ENCODE measurements at regions not wholly inside any gene's neighbourhood (a gene's known extent, or its start where the extent isn't known, plus 50 kb on each side); places are given as distances from the start of the nearest gene placed in this dataset.

DNA sequence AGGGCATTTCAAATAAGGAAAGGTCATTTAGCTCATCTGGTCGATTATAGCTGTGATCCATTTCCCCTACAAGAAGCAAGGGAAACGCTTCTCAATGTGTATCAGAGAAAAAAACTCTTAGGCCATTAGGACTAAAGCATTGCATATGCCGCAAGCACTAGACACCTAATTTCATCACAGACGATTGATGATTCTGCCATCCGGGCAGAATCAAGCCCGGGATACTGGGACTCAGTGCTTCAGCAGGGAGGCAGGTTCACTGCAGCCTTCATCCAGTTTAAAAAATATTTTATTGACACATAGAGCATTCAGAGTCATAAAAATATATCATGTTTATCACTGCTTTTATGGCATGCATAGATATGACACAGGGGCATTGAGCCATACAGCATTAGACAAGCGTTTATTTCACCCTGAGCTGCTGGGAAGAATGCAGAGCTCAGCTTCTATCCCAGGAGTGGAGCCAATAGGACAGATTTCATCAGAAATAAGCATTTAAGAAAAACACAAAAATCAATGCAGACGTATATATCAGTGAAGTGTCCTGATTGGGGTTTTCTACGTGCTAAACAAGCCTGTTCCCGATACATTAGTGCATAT, 806.9 kb downstream of the GALC start:
- intact Hi-C loops (cut with DNase I) = no loop called here

DNA sequence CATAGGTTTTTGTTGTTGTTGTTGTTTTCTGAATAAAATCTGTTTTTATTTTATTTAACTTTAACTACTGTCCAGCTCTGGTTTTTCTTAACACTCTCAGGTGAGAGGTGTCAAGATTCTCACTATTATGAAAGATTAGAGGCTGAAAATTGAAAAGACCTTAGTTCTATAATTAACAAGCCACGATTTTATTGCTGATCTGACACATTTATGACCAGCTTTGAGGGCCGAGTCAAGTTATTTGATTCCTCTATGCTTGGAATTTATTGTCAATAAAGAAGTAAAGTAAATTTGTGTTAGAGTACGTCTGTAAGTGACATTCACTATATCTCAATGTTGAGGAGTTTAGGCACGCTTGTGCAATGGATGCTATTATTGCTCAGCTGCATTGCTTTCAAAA, 808.8 kb downstream of the GALC start:
- no peak overlapping the region for H3K27ac ChIP-seq
- no peaks in the 10 kb centered on the region for H3K36me3 ChIP-seq
- H3K9ac ChIP-seq (ENCODE audit: low read depth in 2 of 2, low read length in 2 of 2) = no peak overlapping the region
- H3K4me3 ChIP-seq = no peak overlapping the region
- no peaks in the 10 kb centered on the region for H3K27me3 ChIP-seq
- no peak for DNase-seq
- TF ChIP-seq, protein P1, sequence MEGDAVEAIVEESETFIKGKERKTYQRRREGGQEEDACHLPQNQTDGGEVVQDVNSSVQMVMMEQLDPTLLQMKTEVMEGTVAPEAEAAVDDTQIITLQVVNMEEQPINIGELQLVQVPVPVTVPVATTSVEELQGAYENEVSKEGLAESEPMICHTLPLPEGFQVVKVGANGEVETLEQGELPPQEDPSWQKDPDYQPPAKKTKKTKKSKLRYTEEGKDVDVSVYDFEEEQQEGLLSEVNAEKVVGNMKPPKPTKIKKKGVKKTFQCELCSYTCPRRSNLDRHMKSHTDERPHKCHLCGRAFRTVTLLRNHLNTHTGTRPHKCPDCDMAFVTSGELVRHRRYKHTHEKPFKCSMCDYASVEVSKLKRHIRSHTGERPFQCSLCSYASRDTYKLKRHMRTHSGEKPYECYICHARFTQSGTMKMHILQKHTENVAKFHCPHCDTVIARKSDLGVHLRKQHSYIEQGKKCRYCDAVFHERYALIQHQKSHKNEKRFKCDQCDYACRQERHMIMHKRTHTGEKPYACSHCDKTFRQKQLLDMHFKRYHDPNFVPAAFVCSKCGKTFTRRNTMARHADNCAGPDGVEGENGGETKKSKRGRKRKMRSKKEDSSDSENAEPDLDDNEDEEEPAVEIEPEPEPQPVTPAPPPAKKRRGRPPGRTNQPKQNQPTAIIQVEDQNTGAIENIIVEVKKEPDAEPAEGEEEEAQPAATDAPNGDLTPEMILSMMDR (IDR thresholded peaks at IDR 0.05) = no peak
- no peaks in the 10 kb centered on the region for H3K4me1 ChIP-seq
- H3K9me3 ChIP-seq = no peaks in the 10 kb centered on the region
- intact Hi-C loops (cut with DNase I) = no loop called here

More for the DNA sequence above, 806.9 kb downstream of the GALC start:
- Histone ChIP-seq H3K27me3 (no peaks in the 10 kb centered on the region), H3K4me3 (no peak overlapping the region), H3K9ac (ENCODE audit: low read depth in 2 of 2, low read length in 2 of 2) (no peak overlapping the region), H3K27ac (no peak overlapping the region), H3K36me3 (no peaks in the 10 kb centered on the region), H3K4me1 (no peaks in the 10 kb centered on the region), H3K9me3 (no peaks in the 10 kb centered on the region)
- TF ChIP-seq, protein P1 (IDR thresholded peaks at IDR 0.05) = no peak
- no peak for DNase-seq

DNA sequence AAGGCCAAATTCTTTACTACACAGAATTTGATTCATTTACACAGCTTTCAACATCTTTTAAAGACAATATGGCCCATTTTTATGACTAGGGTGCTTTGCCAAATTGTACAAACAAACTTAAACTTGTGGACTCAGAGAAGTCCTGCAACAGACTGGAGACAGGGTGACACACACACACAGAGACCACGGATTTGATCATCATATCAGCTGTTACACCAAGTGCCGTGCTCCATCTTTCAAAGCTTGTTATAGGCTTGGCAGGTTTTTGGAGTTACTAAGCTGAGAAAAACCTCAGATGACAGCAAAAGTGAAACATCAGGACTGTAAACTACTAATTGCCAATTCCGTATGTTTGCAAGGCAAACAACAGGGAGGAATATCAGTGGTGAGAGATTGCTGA, 811.7 kb downstream of the GALC start:
- no peak overlapping the region for H3K4me3 ChIP-seq
- TF ChIP-seq, protein P1 (IDR thresholded peaks at IDR 0.05) = no peak
- H3K9ac ChIP-seq (ENCODE audit: low read depth in 2 of 2, low read length in 2 of 2) = no peak overlapping the region
- H3K9me3 ChIP-seq = no peaks in the 10 kb centered on the region
- intact Hi-C loops (cut with DNase I) = no loop called here
- no peaks in the 10 kb centered on the region for H3K4me1 ChIP-seq
- no peak for DNase-seq
- H3K27ac ChIP-seq = no peak overlapping the region
- no peaks in the 10 kb centered on the region for H3K27me3 ChIP-seq
- no peaks in the 10 kb centered on the region for H3K36me3 ChIP-seq

- H3K4me3 ChIP-seq = no peak overlapping the region
- H3K4me1 ChIP-seq = no peaks in the 10 kb centered on the region
- no peaks in the 10 kb centered on the region for H3K36me3 ChIP-seq
- no peaks in the 10 kb centered on the region for H3K27me3 ChIP-seq
- intact Hi-C loops (cut with DNase I) = no loop called here
- TF ChIP-seq, protein P1 (IDR thresholded peaks at IDR 0.05) = no peak
- H3K9ac ChIP-seq (ENCODE audit: low read depth in 2 of 2, low read length in 2 of 2) = no peak overlapping the region
- no peak for DNase-seq
- no peaks in the 10 kb centered on the region for H3K9me3 ChIP-seq
- no peak overlapping the region for H3K27ac ChIP-seq
These were observed 813.0 kb downstream of the GALC start for GRCh38 chr14:87179936-87180335.

- intact Hi-C loops (cut with DNase I) = no loop called here
- Histone ChIP-seq H3K4me1 (no peaks in the 10 kb centered on the region), H3K9me3 (no peaks in the 10 kb centered on the region), H3K9ac (ENCODE audit: low read depth in 2 of 2, low read length in 2 of 2) (no peak overlapping the region), H3K27ac (no peak overlapping the region), H3K27me3 (no peaks in the 10 kb centered on the region), H3K4me3 (no peak overlapping the region), H3K36me3 (no peaks in the 10 kb centered on the region)
- TF ChIP-seq, protein P1 (IDR thresholded peaks at IDR 0.05) = no peak
- DNase-seq = no peak
These were observed 814.7 kb downstream of the GALC start for GRCh38 chr14:87178277-87178676.

All from colonic mucosa (tissue), 4 donors.